ENCODE measurements at regions not wholly inside any gene's neighbourhood (a gene's known extent, or its start where the extent isn't known, plus 50 kb on each side); places are given as distances from the start of the nearest gene placed in this dataset.

GRCh38 chr3:177278016-177278415 lies 80.7 kb upstream of the TBL1XR1 start:
- Histone ChIP-seq H3K4ac (ENCODE audit: low read depth, low read length) (no peak overlapping the region), H3K4me2 (ENCODE audit: low read length) (no peak overlapping the region), H3K9me3 (ENCODE audit: insufficient read depth, low read depth, low read length) (no peaks in the 10 kb centered on the region), H2BK12ac (ENCODE audit: low read length) (no peak overlapping the region), H4K8ac (ENCODE audit: low read depth, low read length) (no peak overlapping the region), H4K91ac (ENCODE audit: low read depth, low read length) (no peak overlapping the region), H3K27ac (ENCODE audit: low read depth, low read length) (no peak overlapping the region), H3K79me2 (ENCODE audit: control insufficient read depth, insufficient read depth, low read length, poor library complexity) (no peaks in the 10 kb centered on the region), H3K14ac (ENCODE audit: low read length) (no peak overlapping the region), H3K9ac (ENCODE audit: low read length) (no peak overlapping the region), H2BK120ac (ENCODE audit: insufficient read depth, low read length, poor library complexity) (no peak overlapping the region), H3K4me1 (ENCODE audit: control insufficient read depth in 1 of 2, insufficient read depth in 2 of 2, low read length in 2 of 2) (peaks cover 4 to 6% of the 10 kb centered on the region in 2 experiments), H2BK5ac (ENCODE audit: low read depth, low read length, poor library complexity) (no peak overlapping the region), H3K18ac (ENCODE audit: low read length) (no peak overlapping the region), H3K79me1 (ENCODE audit: low read length) (peaks cover 4% of the 10 kb centered on the region), H3K4me3 (ENCODE audit: low read depth, low read length) (no peak overlapping the region), H2AFZ (ENCODE audit: insufficient read depth, low read length, poor library complexity) (no peak overlapping the region), H3K36me3 (ENCODE audit: control insufficient read depth in 1 of 2, insufficient read depth in 2 of 2, low read length in 2 of 2) (peaks cover 0 to 1% of the 10 kb centered on the region in 2 experiments), H3K23ac (ENCODE audit: low read length) (no peak overlapping the region), H3K27me3 (ENCODE audit: insufficient read depth, low read length) (no peaks in the 10 kb centered on the region), H4K12ac (ENCODE audit: low read depth, low read length) (no peak overlapping the region), H2AK5ac (ENCODE audit: low read length) (no peak overlapping the region)
- no peak for DNase-seq

DNA sequence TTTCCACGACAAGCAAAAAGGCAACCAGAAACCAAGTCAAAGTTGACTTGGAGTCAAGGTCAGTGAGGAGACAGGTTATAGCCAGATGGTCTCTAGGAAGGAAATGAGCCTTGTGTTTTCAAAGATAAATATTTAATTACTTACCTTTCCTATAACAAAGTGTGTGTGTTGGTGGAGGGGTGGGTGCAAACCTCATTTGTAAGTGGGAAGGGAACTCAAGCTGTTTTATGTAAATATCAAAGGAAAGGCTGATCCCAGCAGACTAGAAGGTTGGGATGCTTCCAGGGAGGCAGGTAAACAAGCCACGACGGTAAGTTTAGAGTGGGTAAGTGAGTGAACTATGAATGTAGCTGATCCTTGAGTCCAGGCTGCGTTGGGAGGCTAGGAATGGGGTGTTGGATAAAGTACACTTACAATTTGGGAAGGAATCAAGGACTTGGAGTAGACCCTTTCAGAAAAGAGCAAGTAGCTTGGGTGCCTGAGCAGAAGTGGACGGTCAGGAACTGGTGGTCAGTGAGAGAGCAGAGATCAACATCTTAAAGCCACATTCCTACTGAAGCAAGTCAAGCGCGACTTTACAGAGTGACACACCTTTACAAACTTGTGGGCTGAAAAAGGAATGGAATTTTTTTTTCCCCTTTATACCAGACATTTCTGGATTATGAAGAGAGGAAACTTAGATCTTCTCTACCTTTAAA lies 82.0 kb upstream of the TBL1XR1 start:
- Histone ChIP-seq H2BK120ac (ENCODE audit: insufficient read depth, low read length, poor library complexity) (no peak overlapping the region), H3K79me1 (ENCODE audit: low read length) (peaks cover 4% of the 10 kb centered on the region), H2BK5ac (ENCODE audit: low read depth, low read length, poor library complexity) (no peak overlapping the region), H2AK5ac (ENCODE audit: low read length) (no peak overlapping the region), H4K91ac (ENCODE audit: low read depth, low read length) (no peak overlapping the region), H3K36me3 (ENCODE audit: control insufficient read depth in 1 of 2, insufficient read depth in 2 of 2, low read length in 2 of 2) (peaks cover 0 to 1% of the 10 kb centered on the region in 2 experiments), H3K14ac (ENCODE audit: low read length) (no peak overlapping the region), H3K9me3 (ENCODE audit: insufficient read depth, low read depth, low read length) (no peaks in the 10 kb centered on the region), H3K4me2 (ENCODE audit: low read length) (no peak overlapping the region), H3K9ac (ENCODE audit: low read length) (no peak overlapping the region), H3K4ac (ENCODE audit: low read depth, low read length) (no peak overlapping the region), H3K79me2 (ENCODE audit: control insufficient read depth, insufficient read depth, low read length, poor library complexity) (no peaks in the 10 kb centered on the region), H3K4me1 (ENCODE audit: control insufficient read depth in 1 of 2, insufficient read depth in 2 of 2, low read length in 2 of 2) (peaks cover 4 to 8% of the 10 kb centered on the region in 2 experiments), H2AFZ (ENCODE audit: insufficient read depth, low read length, poor library complexity) (no peak overlapping the region), H4K12ac (ENCODE audit: low read depth, low read length) (no peak overlapping the region), H2BK12ac (ENCODE audit: low read length) (peak overlapping the region; percentile 44), H3K18ac (ENCODE audit: low read length) (no peak overlapping the region), H3K27me3 (ENCODE audit: insufficient read depth, low read length) (no peaks in the 10 kb centered on the region), H3K23ac (ENCODE audit: low read length) (no peak overlapping the region), H4K8ac (ENCODE audit: low read depth, low read length) (no peak overlapping the region), H3K27ac (ENCODE audit: low read depth, low read length) (no peak overlapping the region), H3K4me3 (ENCODE audit: low read depth, low read length) (no peak overlapping the region)
- WGBS (ENCODE audit: extremely low coverage, insufficient coverage, insufficient read length): no CpG with 5 or more reads among the region's 7 CpGs
- peak in 1 of 2 donors; percentile 39 for DNase-seq

DNA sequence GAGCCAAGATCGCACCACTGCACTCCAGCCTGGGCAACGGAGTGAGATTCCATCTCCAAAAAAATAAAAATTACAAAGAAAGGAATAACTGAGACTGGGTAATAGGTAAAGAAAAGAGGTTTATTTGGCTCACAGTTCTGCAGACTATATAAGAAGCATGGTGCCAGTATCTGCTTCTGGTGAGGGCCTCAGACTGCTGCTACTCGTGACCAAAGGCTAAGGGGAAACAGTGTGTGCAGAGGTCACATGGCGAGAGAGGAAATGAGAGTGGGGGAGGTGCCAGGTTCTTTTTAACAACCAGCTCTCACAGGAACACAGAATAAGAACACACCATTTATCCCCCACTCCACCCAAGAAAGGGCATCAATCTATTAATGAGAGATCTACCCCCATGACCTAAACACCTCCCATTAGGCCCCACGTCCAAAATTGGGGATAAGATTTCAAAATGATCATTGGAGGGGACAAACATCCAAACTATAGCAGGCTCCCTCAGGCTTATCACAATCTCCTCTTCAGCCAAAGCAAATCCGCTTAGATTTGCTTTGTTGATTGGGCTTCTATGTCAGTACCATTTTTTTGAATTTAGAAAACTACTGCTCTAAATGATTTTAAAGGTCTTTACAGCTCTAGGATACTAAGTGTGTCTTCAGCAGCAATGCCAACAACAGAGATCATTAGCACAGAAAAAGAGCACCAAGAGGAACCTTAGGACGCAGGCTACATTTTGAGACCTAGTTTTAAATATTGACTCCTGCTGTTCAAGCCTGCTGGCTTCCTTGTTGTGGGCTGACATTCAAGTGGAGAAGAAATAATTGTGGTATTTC lies 84.2 kb upstream of the TBL1XR1 start:
- Histone ChIP-seq H2AK5ac (ENCODE audit: low read length) (peak overlapping the region; percentile 40), H3K23ac (ENCODE audit: low read length) (no peak overlapping the region), H4K12ac (ENCODE audit: low read depth, low read length) (no peak overlapping the region), H4K8ac (ENCODE audit: low read depth, low read length) (peak overlapping the region; percentile 4), H3K9me3 (ENCODE audit: insufficient read depth, low read depth, low read length) (no peaks in the 10 kb centered on the region), H2BK12ac (ENCODE audit: low read length) (peak overlapping the region; percentile 72), H3K4me2 (ENCODE audit: low read length) (no peak overlapping the region), H3K79me2 (ENCODE audit: control insufficient read depth, insufficient read depth, low read length, poor library complexity) (no peaks in the 10 kb centered on the region), H3K4ac (ENCODE audit: low read depth, low read length) (no peak overlapping the region), H3K9ac (ENCODE audit: low read length) (no peak overlapping the region), H3K27ac (ENCODE audit: low read depth, low read length) (no peak overlapping the region), H2BK120ac (ENCODE audit: insufficient read depth, low read length, poor library complexity) (no peak overlapping the region), H3K36me3 (ENCODE audit: control insufficient read depth in 1 of 2, insufficient read depth in 2 of 2, low read length in 2 of 2) (peaks cover 0 to 1% of the 10 kb centered on the region in 2 experiments), H3K4me3 (ENCODE audit: low read depth, low read length) (no peak overlapping the region), H3K18ac (ENCODE audit: low read length) (no peak overlapping the region), H3K14ac (ENCODE audit: low read length) (no peak overlapping the region), H3K79me1 (ENCODE audit: low read length) (peaks cover 8% of the 10 kb centered on the region), H2AFZ (ENCODE audit: insufficient read depth, low read length, poor library complexity) (no peak overlapping the region), H3K4me1 (ENCODE audit: control insufficient read depth in 1 of 2, insufficient read depth in 2 of 2, low read length in 2 of 2) (peaks cover 12 to 13% of the 10 kb centered on the region in 2 experiments), H4K91ac (ENCODE audit: low read depth, low read length) (peak overlapping the region; percentile 52), H3K27me3 (ENCODE audit: insufficient read depth, low read length) (no peaks in the 10 kb centered on the region), H2BK5ac (ENCODE audit: low read depth, low read length, poor library complexity) (peak overlapping the region; percentile 59)
- DNase-seq: no peak
- WGBS (ENCODE audit: extremely low coverage, insufficient coverage, insufficient read length): no CpG with 5 or more reads among the region's 7 CpGs

DNA sequence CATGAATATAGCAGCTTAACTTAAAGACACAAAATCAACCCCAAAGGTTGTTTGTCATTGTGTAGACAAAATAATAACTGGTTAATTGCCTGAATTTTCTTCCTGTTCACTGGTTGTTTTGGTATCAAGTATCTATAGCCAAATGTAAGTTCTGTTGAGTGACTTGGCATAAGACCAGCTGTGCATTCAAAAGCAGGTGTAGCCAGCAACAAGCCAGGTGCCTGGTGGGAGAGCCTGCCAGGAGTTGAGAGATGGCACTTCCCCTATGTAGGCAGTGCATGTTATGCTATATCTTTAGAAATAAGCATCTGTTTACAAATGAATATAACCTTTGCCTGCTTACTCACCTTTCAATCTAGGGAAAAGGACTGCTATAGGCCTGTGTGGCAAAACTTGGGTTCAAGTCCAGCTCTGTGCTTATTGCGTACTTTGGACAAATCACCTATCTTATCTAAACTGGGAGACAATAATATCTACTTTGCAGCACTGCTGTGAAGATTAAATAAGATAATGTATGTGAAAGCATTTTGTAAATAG lies 84.9 kb upstream of the TBL1XR1 start:
- H3K4me1 ChIP-seq (ENCODE audit: control insufficient read depth in 1 of 2, insufficient read depth in 2 of 2, low read length in 2 of 2): peaks cover 17 to 18% of the 10 kb centered on the region in 2 experiments
- no peak overlapping the region for H2BK5ac ChIP-seq (ENCODE audit: low read depth, low read length, poor library complexity)
- H3K36me3 ChIP-seq (ENCODE audit: control insufficient read depth in 1 of 2, insufficient read depth in 2 of 2, low read length in 2 of 2): peaks cover 0 to 1% of the 10 kb centered on the region in 2 experiments
- no peak overlapping the region for H3K23ac ChIP-seq (ENCODE audit: low read length)
- H3K79me1 ChIP-seq (ENCODE audit: low read length): peaks cover 11% of the 10 kb centered on the region
- H3K27me3 ChIP-seq (ENCODE audit: insufficient read depth, low read length): no peaks in the 10 kb centered on the region
- no peak overlapping the region for H3K9ac ChIP-seq (ENCODE audit: low read length)
- no peak for DNase-seq
- H3K4me2 ChIP-seq (ENCODE audit: low read length): no peak overlapping the region
- H4K8ac ChIP-seq (ENCODE audit: low read depth, low read length): no peak overlapping the region
- no peaks in the 10 kb centered on the region for H3K9me3 ChIP-seq (ENCODE audit: insufficient read depth, low read depth, low read length)
- no peak overlapping the region for H2AFZ ChIP-seq (ENCODE audit: insufficient read depth, low read length, poor library complexity)
- no CpG with 5 or more reads among the region's 1 CpG for WGBS (ENCODE audit: extremely low coverage, insufficient coverage, insufficient read length)
- no peak overlapping the region for H3K4ac ChIP-seq (ENCODE audit: low read depth, low read length)
- no peak overlapping the region for H3K27ac ChIP-seq (ENCODE audit: low read depth, low read length)
- no peak overlapping the region for H4K12ac ChIP-seq (ENCODE audit: low read depth, low read length)
- peak overlapping the region; percentile 33 for H2BK12ac ChIP-seq (ENCODE audit: low read length)
- H2BK120ac ChIP-seq (ENCODE audit: insufficient read depth, low read length, poor library complexity): no peak overlapping the region
- H3K79me2 ChIP-seq (ENCODE audit: control insufficient read depth, insufficient read depth, low read length, poor library complexity): no peaks in the 10 kb centered on the region
- H2AK5ac ChIP-seq (ENCODE audit: low read length): no peak overlapping the region
- H3K4me3 ChIP-seq (ENCODE audit: low read depth, low read length): no peak overlapping the region
- no peak overlapping the region for H4K91ac ChIP-seq (ENCODE audit: low read depth, low read length)
- H3K18ac ChIP-seq (ENCODE audit: low read length): no peak overlapping the region
- H3K14ac ChIP-seq (ENCODE audit: low read length): no peak overlapping the region

All from trophoblast cell (in vitro differentiated cells and primary cell).